Right lobe of liver (tissue), 4 donors: ENCODE measurements at regions not wholly inside any gene's neighbourhood (a gene's known extent, or its start where the extent isn't known, plus 50 kb on each side); places are given as distances from the start of the nearest gene placed in this dataset.

Source experiments
- CTCF ChIP-seq, 4 donors: fragments of 200-600 bp in 3 of 4; fragments of 450-650 bp in 1 of 4; IDR thresholded peaks; one replicate each; pipeline versions ENCODE4 v1.5.1 to v1.8.0; 2016 to 2022; ENCODE audit warnings: antibody characterized with exemption in 4 of 4, mild to moderate bottlenecking in 2 of 4
- POLR2A ChIP-seq: fragments of 450-650 bp; IDR thresholded peaks from one replicate; pipeline ENCODE4 v1.6.1; 2017; ENCODE audit warnings: antibody characterized with exemption, mild to moderate bottlenecking
- donor health status: DM: no; HTN: no; CAD: no.
- donor health status: DM: no; HTN: no; CAD: no.
- donor health status: DM: no; HTN: yes; CAD: no.

GRCh38 chr5:3339092-3339797 lies 256.4 kb upstream of the IRX1 start:
- TF ChIP-seq CTCF (IDR thresholded peaks at IDR 0.05) (no peak), POLR2A (no peak)
